ENCODE measurements at regions not wholly inside any gene's neighbourhood (a gene's known extent, or its start where the extent isn't known, plus 50 kb on each side); places are given as distances from the start of the nearest gene placed in this dataset.

DNA sequence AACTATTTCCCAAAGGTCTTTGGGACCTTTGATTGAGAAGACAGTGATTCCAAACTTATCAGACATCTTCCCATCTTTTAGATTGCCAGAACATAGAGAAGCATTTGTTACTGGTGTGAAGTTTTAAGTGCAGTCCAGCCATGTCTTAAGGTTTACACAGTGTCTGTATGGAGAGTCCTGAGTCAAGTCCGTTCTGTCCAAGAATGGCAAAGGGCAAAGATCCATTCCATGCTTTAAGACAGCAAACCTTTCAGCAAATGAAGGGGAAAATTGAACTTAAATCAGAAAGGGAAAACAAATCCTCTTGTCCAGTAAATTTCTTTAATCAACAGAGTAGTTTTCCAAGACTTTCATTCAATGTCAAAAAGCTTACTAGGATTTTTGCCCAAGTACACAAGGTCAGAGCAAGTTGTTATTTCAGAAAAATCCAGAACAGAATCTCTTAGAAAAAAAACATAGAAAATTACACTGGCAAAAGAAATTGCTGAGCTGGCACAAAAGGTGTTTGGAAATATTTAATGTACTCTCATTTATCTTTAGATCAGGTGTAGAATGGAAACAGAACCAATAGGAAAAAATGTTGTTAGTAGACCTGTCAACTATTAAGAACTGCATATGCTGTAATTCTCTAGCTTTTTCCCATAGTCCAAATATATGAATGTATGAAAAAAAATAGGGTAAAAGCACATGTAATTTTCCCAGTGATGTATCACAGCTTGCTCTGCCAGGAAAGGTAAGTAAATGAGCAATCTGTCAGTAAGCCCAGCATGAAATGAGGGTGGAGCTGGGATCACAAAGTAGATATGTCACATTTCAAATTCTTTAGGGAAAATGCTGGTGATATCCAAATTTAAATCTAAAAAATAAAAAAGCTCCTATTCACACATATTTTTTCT, 1099.9 kb downstream of the TUSC7 start:
- H3K4me3 ChIP-seq (ENCODE audit: low read depth, low read length): no peak overlapping the region
- TF ChIP-seq CTCF (conservative IDR thresholded peaks at IDR 0.05; ENCODE audit: low read depth, low read length): no peak
- DNase-seq (ENCODE audit: low read depth): no peak

DNA sequence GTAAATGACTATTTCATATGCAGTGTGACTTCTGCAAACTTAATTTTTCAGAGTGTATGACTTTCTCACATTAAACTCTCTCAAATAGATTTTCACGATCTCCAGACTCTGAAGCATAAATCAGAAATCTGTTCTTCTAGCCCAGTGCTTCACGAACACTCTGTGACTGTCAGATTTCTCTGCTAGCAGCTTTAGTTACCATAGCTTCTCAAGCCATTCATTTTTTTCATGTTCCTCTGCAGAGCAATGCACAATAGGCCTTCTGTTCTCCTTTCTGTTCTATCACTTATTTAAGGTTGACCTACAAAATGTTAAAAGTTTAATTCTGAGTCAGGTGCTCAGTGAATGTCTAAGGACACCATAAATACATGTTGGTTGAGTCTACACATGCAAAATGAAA, 1102.2 kb downstream of the TUSC7 start:
- no peak for DNase-seq (ENCODE audit: low read depth)
- no peak for TF ChIP-seq CTCF (conservative IDR thresholded peaks at IDR 0.05; ENCODE audit: low read depth, low read length)
- H3K4me3 ChIP-seq (ENCODE audit: low read depth, low read length): no peak overlapping the region

- no peak for DNase-seq (ENCODE audit: low read depth)
- H3K4me3 ChIP-seq (ENCODE audit: low read depth, low read length): no peak overlapping the region
- no peak for TF ChIP-seq CTCF (conservative IDR thresholded peaks at IDR 0.05; ENCODE audit: low read depth, low read length)
These were observed 1105.4 kb downstream of the TUSC7 start for GRCh38 chr3:117814975-117815374.

GRCh38 chr3:117817103-117817502, 1107.5 kb downstream of the TUSC7 start:
- TF ChIP-seq CTCF (conservative IDR thresholded peaks at IDR 0.05; ENCODE audit: low read depth, low read length): no peak
- no peak for DNase-seq (ENCODE audit: low read depth)
- H3K4me3 ChIP-seq (ENCODE audit: low read depth, low read length): no peak overlapping the region

GRCh38 chr3:117818592-117818991, 1109.0 kb downstream of the TUSC7 start:
- no peak for TF ChIP-seq CTCF (conservative IDR thresholded peaks at IDR 0.05; ENCODE audit: low read depth, low read length)
- DNase-seq (ENCODE audit: low read depth): no peak
- H3K4me3 ChIP-seq (ENCODE audit: low read depth, low read length): no peak overlapping the region

DNA sequence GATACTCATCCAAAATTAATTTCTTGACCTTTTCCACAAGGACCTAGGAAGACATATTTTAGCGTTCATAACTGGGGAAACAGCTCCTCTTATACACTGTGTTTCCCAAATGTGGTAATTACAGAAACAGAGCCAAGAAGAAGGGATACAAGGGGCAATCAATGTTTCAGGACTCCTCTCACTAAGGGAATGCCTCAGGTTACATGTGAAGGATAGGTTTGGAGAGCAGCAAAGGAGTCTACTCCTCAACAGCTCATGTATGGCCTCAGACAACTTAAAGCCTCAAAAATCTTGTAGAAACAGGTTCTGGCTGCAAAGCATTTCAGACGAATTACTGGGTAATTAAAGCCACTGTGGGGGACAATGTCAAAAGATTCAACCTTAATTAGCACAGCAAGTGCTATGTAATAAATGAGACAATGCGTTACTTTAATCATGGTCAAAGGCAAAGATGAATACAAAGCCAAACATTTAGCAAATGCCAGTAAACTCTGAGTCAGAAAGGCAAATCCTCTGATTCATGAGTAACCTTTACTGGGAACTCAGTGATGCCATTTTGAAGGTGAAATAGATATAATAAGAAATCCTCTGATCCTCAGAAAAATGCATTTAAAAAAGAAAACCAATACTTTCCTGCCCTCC, 1111.2 kb downstream of the TUSC7 start:
- TF ChIP-seq CTCF (conservative IDR thresholded peaks at IDR 0.05; ENCODE audit: low read depth, low read length): no peak
- no peak overlapping the region for H3K4me3 ChIP-seq (ENCODE audit: low read depth, low read length)
- DNase-seq (ENCODE audit: low read depth): peak; percentile 26

All from epithelial cell of proximal tubule (primary cell).